ENCODE measurements at regions not wholly inside any gene's neighbourhood (a gene's known extent, or its start where the extent isn't known, plus 50 kb on each side); places are given as distances from the start of the nearest gene placed in this dataset.

DNA sequence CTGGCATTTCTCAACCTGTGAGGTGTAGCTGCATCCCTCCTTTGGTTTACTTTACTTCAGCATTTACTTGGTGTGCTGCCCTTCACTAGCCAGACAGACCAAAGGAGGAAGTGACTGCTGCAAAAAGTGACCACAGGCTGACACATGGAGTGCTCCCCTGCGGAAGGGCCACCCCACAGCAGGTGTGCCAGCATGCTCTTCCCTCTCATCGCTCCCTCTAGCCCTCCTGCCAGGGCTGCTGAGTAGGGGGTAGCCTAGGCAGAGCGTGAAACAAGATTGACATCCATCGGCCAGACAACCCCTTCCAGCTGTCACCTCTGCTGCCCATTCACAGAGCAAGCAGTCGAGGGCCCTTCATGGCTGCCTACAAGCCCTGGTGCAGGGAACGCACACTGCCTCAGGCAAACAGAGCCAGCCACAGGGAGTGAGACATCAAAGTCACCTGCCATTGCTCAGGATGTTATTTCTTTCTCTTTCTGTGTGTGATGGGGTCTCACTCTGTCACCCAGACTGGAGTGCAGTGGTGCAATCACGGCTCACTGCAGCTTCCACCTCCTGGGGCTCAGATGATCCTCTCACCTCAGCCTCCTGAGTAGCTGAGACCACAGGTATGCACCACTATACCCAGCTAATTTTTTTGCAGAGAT, 102.0 kb upstream of the RPS6KA2 start:
- no peaks in the 10 kb centered on the region for H3K36me3 ChIP-seq
- no peak overlapping the region for H3K4me3 ChIP-seq
- no peak overlapping the region for H3K27ac ChIP-seq (replicated peaks)
- intact Hi-C loops (cut with micrococcal nuclease), result no loop called here
- no peaks in the 10 kb centered on the region for H3K9me3 ChIP-seq (replicated peaks)
- H3K4me1 ChIP-seq, result no peaks in the 10 kb centered on the region
- DNase-seq, result no peak
- TF ChIP-seq, protein P1, sequence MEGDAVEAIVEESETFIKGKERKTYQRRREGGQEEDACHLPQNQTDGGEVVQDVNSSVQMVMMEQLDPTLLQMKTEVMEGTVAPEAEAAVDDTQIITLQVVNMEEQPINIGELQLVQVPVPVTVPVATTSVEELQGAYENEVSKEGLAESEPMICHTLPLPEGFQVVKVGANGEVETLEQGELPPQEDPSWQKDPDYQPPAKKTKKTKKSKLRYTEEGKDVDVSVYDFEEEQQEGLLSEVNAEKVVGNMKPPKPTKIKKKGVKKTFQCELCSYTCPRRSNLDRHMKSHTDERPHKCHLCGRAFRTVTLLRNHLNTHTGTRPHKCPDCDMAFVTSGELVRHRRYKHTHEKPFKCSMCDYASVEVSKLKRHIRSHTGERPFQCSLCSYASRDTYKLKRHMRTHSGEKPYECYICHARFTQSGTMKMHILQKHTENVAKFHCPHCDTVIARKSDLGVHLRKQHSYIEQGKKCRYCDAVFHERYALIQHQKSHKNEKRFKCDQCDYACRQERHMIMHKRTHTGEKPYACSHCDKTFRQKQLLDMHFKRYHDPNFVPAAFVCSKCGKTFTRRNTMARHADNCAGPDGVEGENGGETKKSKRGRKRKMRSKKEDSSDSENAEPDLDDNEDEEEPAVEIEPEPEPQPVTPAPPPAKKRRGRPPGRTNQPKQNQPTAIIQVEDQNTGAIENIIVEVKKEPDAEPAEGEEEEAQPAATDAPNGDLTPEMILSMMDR (IDR thresholded peaks at IDR 0.05; ENCODE audit: borderline replicate concordance), result no peak
- H3K27me3 ChIP-seq (ENCODE audit: low read depth), result no peaks in the 10 kb centered on the region

DNA sequence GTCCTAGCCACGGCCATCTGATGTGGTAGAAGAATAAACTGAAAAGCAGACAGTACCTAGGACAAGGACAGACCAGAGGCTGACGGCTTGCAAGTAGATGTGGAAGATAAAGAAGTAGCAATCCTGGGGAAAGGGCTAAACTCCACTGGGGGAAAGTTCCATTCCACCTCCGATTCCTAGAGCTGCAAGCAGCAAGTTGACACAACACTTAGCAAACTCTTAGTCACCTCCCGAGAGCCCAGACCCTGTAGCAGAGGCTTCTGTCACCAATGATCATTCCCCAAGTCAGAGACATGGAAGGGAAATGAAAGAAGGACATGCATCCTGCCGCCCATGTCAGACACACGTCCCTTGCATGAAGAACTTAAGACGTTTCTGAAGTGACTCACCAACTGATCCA, 99.2 kb upstream of the RPS6KA2 start:
- intact Hi-C loops (cut with micrococcal nuclease), result no loop called here
- Histone ChIP-seq H3K4me1 (no peaks in the 10 kb centered on the region), H3K9me3 (replicated peaks) (no peaks in the 10 kb centered on the region), H3K4me3 (no peak overlapping the region), H3K36me3 (no peaks in the 10 kb centered on the region), H3K27me3 (ENCODE audit: low read depth) (no peaks in the 10 kb centered on the region), H3K27ac (replicated peaks) (no peak overlapping the region)
- no peak for DNase-seq
- TF ChIP-seq, protein P1 (IDR thresholded peaks at IDR 0.05; ENCODE audit: borderline replicate concordance), result no peak

DNA sequence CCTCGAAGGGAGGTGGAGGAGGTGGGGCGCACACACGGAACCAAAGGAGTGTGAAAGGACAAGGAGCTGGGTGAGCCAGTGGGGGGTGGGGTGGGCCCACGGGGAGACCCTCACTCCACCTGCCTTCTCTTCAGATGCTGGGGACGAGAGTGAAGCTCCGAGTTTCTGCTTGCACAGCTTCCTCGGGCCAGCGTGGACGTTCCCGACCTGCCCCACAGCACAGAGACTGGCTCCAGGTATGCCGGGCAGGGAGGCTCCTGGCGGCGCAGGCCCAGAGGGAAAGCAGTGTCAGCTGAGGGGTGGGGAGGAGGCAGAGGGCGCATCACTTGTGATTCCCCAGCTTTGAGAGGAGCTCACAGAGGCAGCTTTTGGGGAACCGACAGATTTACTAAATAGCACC, 98.5 kb upstream of the RPS6KA2 start:
- H3K27me3 ChIP-seq (ENCODE audit: low read depth), result no peaks in the 10 kb centered on the region
- TF ChIP-seq, protein P1 (IDR thresholded peaks at IDR 0.05; ENCODE audit: borderline replicate concordance), result no peak
- no peaks in the 10 kb centered on the region for H3K4me1 ChIP-seq
- H3K9me3 ChIP-seq (replicated peaks), result no peaks in the 10 kb centered on the region
- H3K27ac ChIP-seq (replicated peaks), result no peak overlapping the region
- intact Hi-C loops (cut with micrococcal nuclease), result no loop called here
- no peak overlapping the region for H3K4me3 ChIP-seq
- H3K36me3 ChIP-seq, result no peaks in the 10 kb centered on the region
- DNase-seq, result no peak

DNA sequence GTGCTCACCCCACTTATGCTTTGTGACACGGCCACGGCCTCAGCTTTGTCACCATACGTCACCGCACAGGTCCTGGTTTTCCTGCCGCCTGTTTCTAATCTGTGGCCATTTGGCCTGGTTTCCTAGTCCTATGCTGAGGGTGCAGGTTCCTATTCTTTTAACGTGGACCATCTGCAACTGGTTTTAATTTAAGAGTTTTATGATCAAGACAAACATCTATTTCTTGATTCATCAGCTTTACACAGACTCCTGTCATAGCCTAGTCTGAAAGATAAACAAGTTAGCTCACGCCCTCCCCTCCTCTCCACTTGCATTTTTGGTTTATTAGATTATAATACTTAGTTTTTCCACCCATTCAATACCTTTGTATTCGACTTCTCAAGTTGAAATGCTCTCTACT, 97.5 kb upstream of the RPS6KA2 start:
- Histone ChIP-seq H3K27ac (replicated peaks) (no peak overlapping the region), H3K4me3 (no peak overlapping the region), H3K36me3 (no peaks in the 10 kb centered on the region), H3K4me1 (peaks cover 1% of the 10 kb centered on the region), H3K27me3 (ENCODE audit: low read depth) (no peaks in the 10 kb centered on the region), H3K9me3 (replicated peaks) (no peaks in the 10 kb centered on the region)
- TF ChIP-seq, protein P1 (IDR thresholded peaks at IDR 0.05; ENCODE audit: borderline replicate concordance), result no peak
- no peak for DNase-seq
- intact Hi-C loops (cut with micrococcal nuclease), result no loop called here

DNA sequence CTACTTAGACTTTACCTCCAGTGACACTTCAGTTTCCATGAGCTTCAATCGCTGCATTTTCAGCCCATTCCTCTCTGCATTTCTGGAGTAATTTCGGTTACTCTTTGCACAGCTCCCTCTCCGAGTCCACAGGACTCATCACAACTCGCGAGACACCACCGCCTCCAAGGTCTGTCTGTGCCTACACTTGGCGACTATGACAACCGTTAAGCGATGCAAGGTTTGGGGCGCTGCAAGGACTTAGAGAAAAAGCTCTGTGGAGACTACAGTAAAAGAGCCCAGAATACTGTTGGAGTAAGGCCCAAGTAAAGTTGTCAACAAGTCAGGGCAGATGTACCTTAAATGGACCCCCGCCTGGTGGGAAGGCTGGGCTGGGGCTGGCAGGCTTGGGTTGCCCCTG, 95.7 kb upstream of the RPS6KA2 start:
- Histone ChIP-seq H3K27ac (replicated peaks) (no peak overlapping the region), H3K4me3 (no peak overlapping the region), H3K9me3 (replicated peaks) (no peaks in the 10 kb centered on the region), H3K4me1 (peaks cover 19% of the 10 kb centered on the region), H3K27me3 (ENCODE audit: low read depth) (no peaks in the 10 kb centered on the region), H3K36me3 (no peaks in the 10 kb centered on the region)
- TF ChIP-seq, protein P1 (IDR thresholded peaks at IDR 0.05; ENCODE audit: borderline replicate concordance), result no peak
- intact Hi-C loops (cut with micrococcal nuclease), result no loop called here
- no peak for DNase-seq

Measured in left ventricle myocardium inferior (tissue), 1 donor.